RWPE1 (cell line): ENCODE measurements at regions not wholly inside any gene's neighbourhood (a gene's known extent, or its start where the extent isn't known, plus 50 kb on each side); places are given as distances from the start of the nearest gene placed in this dataset.

Source experiments
- CTCF ChIA-PET: fragments of 350-600 bp; sonication (Branson Sonifier 250); formaldehyde crosslinking; extraction: SDS; loops from one replicate; lab custom pipeline; 2021; lab: Yijun Ruan, JAX
- POLR2A ChIA-PET: fragments of 400-600 bp; formaldehyde crosslinking; extraction: SDS; loops from one replicate; lab custom pipeline; 2020; ENCODE audit warnings: antibody characterized with exemption; ENCODE audit not compliant: low non-redundant PET; lab: Yijun Ruan, JAX
- DNase-seq: peaks from one replicate; pipeline ENCODE4 v3.0.0; 2012; ENCODE audit warnings: low spot score
- H3K27ac ChIP-seq: fragments of 450-650 bp; 2 replicates; pipeline ENCODE4 v1.5.1; 2017
- CTCF ChIP-seq: fragments of 450-650 bp; conservative IDR thresholded peaks from 2 replicates; pipeline ENCODE4 v1.5.1; 2017; ENCODE audit warnings: low read depth, mild to moderate bottlenecking

- TF ChIP-seq CTCF, result no peak
- ChIA-PET POLR2A (no interaction called here), CTCF (no interaction called here)
- H3K27ac ChIP-seq, result no peak overlapping the region
- DNase-seq, result no peak
These were observed 291.6 kb upstream of the CFAP20DC start for GRCh38 chr3:59341459-59341858.

GRCh38 chr3:59339818-59340217 lies 290.0 kb upstream of the CFAP20DC start:
- no peak for TF ChIP-seq CTCF
- POLR2A ChIA-PET, result no interaction called here
- H3K27ac ChIP-seq, result no peak overlapping the region
- CTCF ChIA-PET, result no interaction called here
- DNase-seq, result no peak

GRCh38 chr3:59338934-59339333 lies 289.1 kb upstream of the CFAP20DC start:
- no peak for DNase-seq
- no peak overlapping the region for H3K27ac ChIP-seq
- ChIA-PET CTCF (no interaction called here), POLR2A (no interaction called here)
- no peak for TF ChIP-seq CTCF

GRCh38 chr3:59335338-59335737 lies 285.5 kb upstream of the CFAP20DC start:
- TF ChIP-seq CTCF, result no peak
- no peak for DNase-seq
- ChIA-PET POLR2A (no interaction called here), CTCF (no interaction called here)
- H3K27ac ChIP-seq, result no peak overlapping the region

GRCh38 chr3:59334585-59334984 lies 284.8 kb upstream of the CFAP20DC start:
- ChIA-PET CTCF (no interaction called here), POLR2A (no interaction called here)
- TF ChIP-seq CTCF, result no peak
- no peak for DNase-seq
- H3K27ac ChIP-seq, result no peak overlapping the region

GRCh38 chr3:59327376-59327808 lies 277.6 kb upstream of the CFAP20DC start:
- POLR2A ChIA-PET, result no interaction called here
- DNase-seq, result peak; percentile 71
- CTCF ChIA-PET, result no interaction called here
- H3K27ac ChIP-seq, result peak overlapping the region; percentile 65; the same call in 1 of the 2 replicates
- TF ChIP-seq CTCF, result no peak
